Caco-2 (cell line): ENCODE measurements at regions not wholly inside any gene's neighbourhood (a gene's known extent, or its start where the extent isn't known, plus 50 kb on each side); places are given as distances from the start of the nearest gene placed in this dataset.
A peak's percentile ranks its signal among the peaks of the same experiment; 100 is the strongest.

ENCODE experiments used
- BruUV-seq: library from RNA; stranded (reverse); fragments of 400-500 nt; replicated peaks from 2 replicates; lab custom pipeline; 2021; lab: Mats Ljungman, UMichigan
- CTCF ChIA-PET: fragments of 300-600 bp; sonication (Branson Sonifier 250); formaldehyde crosslinking; loops from one replicate; lab custom pipeline; 2022; ENCODE audit warnings: antibody characterized with exemption; lab: Charles Lee
- POLR2A ChIA-PET: fragments of 300-600 bp; sonication (Branson Sonifier 250); formaldehyde crosslinking; loops from one replicate; lab custom pipeline; 2022; ENCODE audit warnings: antibody characterized with exemption; lab: Charles Lee
- DNase-seq, 2 experiments: peaks; one replicate each; pipeline versions ENCODE4 v3.0.0 to v3.0.0-alpha.2; 2020 to 2022
- H3K27me3 ChIP-seq: replicated peaks from 2 replicates; pipeline ENCODE4 v1.6.0; 2011; ENCODE audit warnings: low read length; ENCODE audit not compliant: control insufficient read depth, insufficient read depth
- H3K36me3 ChIP-seq: 2 replicates; pipeline ENCODE4 v1.5.1; 2011; ENCODE audit warnings: low read length; ENCODE audit not compliant: control insufficient read depth, insufficient read depth
- H3K4me1 ChIP-seq: fragments of 250-450 bp; sonication (Bioruptor Pico); 2 replicates; pipeline ENCODE4 v1.5.1; 2020; ENCODE audit warnings: mild to moderate bottlenecking
- H3K4me3 ChIP-seq: 2 replicates; pipeline ENCODE4 v1.5.1; 2011; ENCODE audit warnings: low read depth, mild to moderate bottlenecking, control low read depth, low read length
- H3K9me3 ChIP-seq: fragments of 250-450 bp; sonication (Bioruptor Pico); 2 replicates; pipeline ENCODE4 v1.5.1; 2020; ENCODE audit warnings: mild to moderate bottlenecking, moderate library complexity
- H3K27ac Mint-ChIP-seq: one replicate; pipeline ENCODE4 v1.8.0; 2022; ENCODE audit warnings: mixed read lengths; ENCODE audit not compliant: unreplicated experiment
- H3K27me3 Mint-ChIP-seq: one replicate; pipeline ENCODE4 v1.8.0; 2022; ENCODE audit warnings: mixed read lengths; ENCODE audit not compliant: insufficient read depth, unreplicated experiment
- H3K36me3 Mint-ChIP-seq: one replicate; pipeline ENCODE4 v1.8.0; 2022; ENCODE audit warnings: mild to moderate bottlenecking, mixed read lengths; ENCODE audit not compliant: insufficient read depth, unreplicated experiment
- H3K4me1 Mint-ChIP-seq: one replicate; pipeline ENCODE4 v1.8.0; 2022; ENCODE audit warnings: low read depth, mixed read lengths; ENCODE audit not compliant: unreplicated experiment
- H3K4me3 Mint-ChIP-seq: one replicate; pipeline ENCODE4 v1.8.0; 2022; ENCODE audit warnings: mild to moderate bottlenecking, moderate library complexity, mixed read lengths; ENCODE audit not compliant: unreplicated experiment
- H3K9me3 Mint-ChIP-seq: one replicate; pipeline ENCODE4 v1.8.0; 2022; ENCODE audit warnings: mixed read lengths; ENCODE audit not compliant: unreplicated experiment
- CTCF ChIP-seq, 2 experiments: fragments of 200-600 bp in 1 of 2; IDR thresholded peaks; 1 replicate in 1 of 2; 2 replicates in 1 of 2; pipeline versions ENCODE4 v1.5.1 to v1.8.0; 2011 to 2022; ENCODE audit warnings: antibody characterized with exemption in 1 of 2, control low read depth in 1 of 2, inconsistent platforms in 1 of 2, low read depth in 1 of 2, low read length in 1 of 2, mild to moderate bottlenecking in 1 of 2, moderate library complexity in 1 of 2; ENCODE audit not compliant: insufficient read depth in 1 of 2, severe bottlenecking in 1 of 2, unreplicated experiment in 1 of 2
- intact Hi-C: fragments of 100-400 bp; cut with micrococcal nuclease; formaldehyde crosslinking; loops from one replicate; pipeline ENCODE4 v1.10.0; 2022; ENCODE audit not compliant: unreplicated experiment

GRCh38 chr18:32553640-32554365, 83.1 kb upstream of the GAREM1 start:
- Mint-ChIP-seq H3K4me3 (no peak overlapping the region), H3K36me3 (no peaks in the 10 kb centered on the region), H3K9me3 (no peaks in the 10 kb centered on the region), H3K27me3 (no peaks in the 10 kb centered on the region), H3K4me1 (no peaks in the 10 kb centered on the region), H3K27ac (no peak overlapping the region)
- H3K4me3 ChIP-seq, result no peak overlapping the region
- H3K36me3 ChIP-seq, result no peaks in the 10 kb centered on the region
- no peaks in the 10 kb centered on the region for H3K27me3 ChIP-seq
- intact Hi-C loops, result loop anchor here (5.0 kb wide), 1 partner anchor 267 kb away; no protein-coding TSS in a partner anchor
- no peaks in the 10 kb centered on the region for H3K4me1 ChIP-seq
- no TSS peak for BruUV-seq
- CTCF ChIA-PET, result interaction anchor here (1.1 kb wide), 1 partner anchor 396 kb away, joined by 3 read pairs; no protein-coding TSS in a partner anchor
- no peaks in the 10 kb centered on the region for H3K9me3 ChIP-seq
- no peak for DNase-seq
- POLR2A ChIA-PET, result no interaction called here
- TF ChIP-seq CTCF (IDR thresholded peaks at IDR 0.05; ENCODE audit: insufficient read depth in 1 of 2, low read depth in 1 of 2, low read length in 1 of 2, severe bottlenecking in 1 of 2, unreplicated experiment in 1 of 2), result no peak

- H3K9me3 ChIP-seq, result no peaks in the 10 kb centered on the region
- POLR2A ChIA-PET, result no interaction called here
- intact Hi-C loops, result loop anchor here (5.0 kb wide), 1 partner anchor 266 kb away; no protein-coding TSS in a partner anchor
- Mint-ChIP-seq H3K27ac (no peak overlapping the region), H3K27me3 (no peaks in the 10 kb centered on the region), H3K4me1 (no peaks in the 10 kb centered on the region), H3K4me3 (no peak overlapping the region), H3K36me3 (no peaks in the 10 kb centered on the region), H3K9me3 (no peaks in the 10 kb centered on the region)
- H3K4me1 ChIP-seq, result no peaks in the 10 kb centered on the region
- no peaks in the 10 kb centered on the region for H3K36me3 ChIP-seq
- H3K27me3 ChIP-seq, result no peaks in the 10 kb centered on the region
- no peak for TF ChIP-seq CTCF (IDR thresholded peaks at IDR 0.05; ENCODE audit: insufficient read depth in 1 of 2, low read depth in 1 of 2, low read length in 1 of 2, severe bottlenecking in 1 of 2, unreplicated experiment in 1 of 2)
- no peak overlapping the region for H3K4me3 ChIP-seq
- no peak for DNase-seq
- BruUV-seq, result no TSS peak
- CTCF ChIA-PET, result interaction anchor here (1.1 kb wide), 1 partner anchor 395 kb away, joined by 3 read pairs; no protein-coding TSS in a partner anchor
These were observed 82.5 kb upstream of the GAREM1 start for GRCh38 chr18:32553174-32553573.

- CTCF ChIA-PET, result interaction anchor here (0.6 to 1.1 kb wide), 5 partner anchors 13 to 395 kb away, joined by 3 to 5 read pairs (median 3); no protein-coding TSS in a partner anchor
- POLR2A ChIA-PET, result no interaction called here
- H3K9me3 ChIP-seq, result no peaks in the 10 kb centered on the region
- H3K4me1 Mint-ChIP-seq, result no peaks in the 10 kb centered on the region
- H3K4me3 ChIP-seq, result no peak overlapping the region
- BruUV-seq, result no TSS peak
- intact Hi-C loops, result loop anchor here (5.0 kb wide), 1 partner anchor 265 kb away; no protein-coding TSS in a partner anchor
- peak; percentile 43 to 46 for DNase-seq
- no peaks in the 10 kb centered on the region for H3K9me3 Mint-ChIP-seq
- no peaks in the 10 kb centered on the region for H3K36me3 Mint-ChIP-seq
- H3K4me1 ChIP-seq, result no peaks in the 10 kb centered on the region
- H3K27me3 ChIP-seq, result no peaks in the 10 kb centered on the region
- H3K27ac Mint-ChIP-seq, result no peak overlapping the region
- peak; percentile 40 to 51 for TF ChIP-seq CTCF (IDR thresholded peaks at IDR 0.05; ENCODE audit: insufficient read depth in 1 of 2, low read depth in 1 of 2, low read length in 1 of 2, severe bottlenecking in 1 of 2, unreplicated experiment in 1 of 2)
- no peaks in the 10 kb centered on the region for H3K27me3 Mint-ChIP-seq
- no peaks in the 10 kb centered on the region for H3K36me3 ChIP-seq
- no peak overlapping the region for H3K4me3 Mint-ChIP-seq
These were observed 81.8 kb upstream of the GAREM1 start for GRCh38 chr18:32552421-32553030.
